ENCODE measurements at regions not wholly inside any gene's neighbourhood (a gene's known extent, or its start where the extent isn't known, plus 50 kb on each side); places are given as distances from the start of the nearest gene placed in this dataset.

DNA sequence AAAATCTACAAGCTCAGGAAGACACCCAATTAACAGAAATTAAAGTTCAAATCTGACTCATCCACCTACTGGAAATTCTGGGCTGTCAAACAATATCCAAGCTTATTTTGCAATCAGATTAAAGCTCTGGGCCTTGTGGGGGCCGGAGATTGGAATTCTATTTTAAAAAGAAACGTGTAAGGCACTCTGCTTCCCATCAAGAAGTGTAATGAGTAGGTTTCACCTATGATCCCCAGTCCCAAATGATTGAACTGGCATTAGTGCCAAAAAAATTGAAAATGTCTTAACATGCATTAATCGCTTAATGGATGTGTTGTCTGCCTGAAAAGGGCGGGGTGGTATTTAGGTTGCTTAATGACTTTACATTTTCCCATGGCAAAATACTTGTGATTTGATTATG lies 542.4 kb upstream of the BTBD3 start:
- no peak for DNase-seq
- intact Hi-C loops (cut with DNase I; ENCODE audit: low total_unique reads) = no loop called here
- TF ChIP-seq POLR2A (IDR thresholded peaks at IDR 0.05) = no peak
- TF ChIP-seq, protein P1, sequence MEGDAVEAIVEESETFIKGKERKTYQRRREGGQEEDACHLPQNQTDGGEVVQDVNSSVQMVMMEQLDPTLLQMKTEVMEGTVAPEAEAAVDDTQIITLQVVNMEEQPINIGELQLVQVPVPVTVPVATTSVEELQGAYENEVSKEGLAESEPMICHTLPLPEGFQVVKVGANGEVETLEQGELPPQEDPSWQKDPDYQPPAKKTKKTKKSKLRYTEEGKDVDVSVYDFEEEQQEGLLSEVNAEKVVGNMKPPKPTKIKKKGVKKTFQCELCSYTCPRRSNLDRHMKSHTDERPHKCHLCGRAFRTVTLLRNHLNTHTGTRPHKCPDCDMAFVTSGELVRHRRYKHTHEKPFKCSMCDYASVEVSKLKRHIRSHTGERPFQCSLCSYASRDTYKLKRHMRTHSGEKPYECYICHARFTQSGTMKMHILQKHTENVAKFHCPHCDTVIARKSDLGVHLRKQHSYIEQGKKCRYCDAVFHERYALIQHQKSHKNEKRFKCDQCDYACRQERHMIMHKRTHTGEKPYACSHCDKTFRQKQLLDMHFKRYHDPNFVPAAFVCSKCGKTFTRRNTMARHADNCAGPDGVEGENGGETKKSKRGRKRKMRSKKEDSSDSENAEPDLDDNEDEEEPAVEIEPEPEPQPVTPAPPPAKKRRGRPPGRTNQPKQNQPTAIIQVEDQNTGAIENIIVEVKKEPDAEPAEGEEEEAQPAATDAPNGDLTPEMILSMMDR (IDR thresholded peaks at IDR 0.05) = no peak
- H3K36me3 ChIP-seq = no peaks in the 10 kb centered on the region
- H3K4me3 ChIP-seq = no peak overlapping the region
- H3K27me3 ChIP-seq = no peaks in the 10 kb centered on the region
- H3K4me1 ChIP-seq = no peaks in the 10 kb centered on the region
- H3K27ac ChIP-seq = no peak overlapping the region
- no peaks in the 10 kb centered on the region for H3K9me3 ChIP-seq

DNA sequence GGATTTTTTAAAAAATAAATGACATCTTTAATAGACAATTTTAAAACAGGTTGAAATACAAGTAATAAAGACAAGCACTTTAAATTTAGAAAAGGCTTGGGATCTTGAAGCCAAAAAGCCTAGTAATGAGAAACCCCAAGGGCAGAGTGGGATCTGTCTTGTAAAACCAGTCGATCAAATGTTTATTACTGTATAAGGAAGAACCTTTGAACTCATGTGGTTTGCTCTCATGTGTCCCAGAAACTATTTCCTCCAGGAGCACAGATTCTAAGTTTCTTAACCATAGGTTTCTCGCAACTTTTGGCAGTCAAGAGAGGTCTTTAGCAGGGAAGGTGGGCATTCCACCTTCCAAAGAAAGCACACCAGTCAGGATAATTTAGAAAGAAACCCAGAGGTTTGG lies 541.7 kb upstream of the BTBD3 start:
- Histone ChIP-seq H3K27ac (no peak overlapping the region), H3K4me1 (no peaks in the 10 kb centered on the region), H3K27me3 (no peaks in the 10 kb centered on the region), H3K36me3 (no peaks in the 10 kb centered on the region), H3K9me3 (no peaks in the 10 kb centered on the region), H3K4me3 (no peak overlapping the region)
- intact Hi-C loops (cut with DNase I; ENCODE audit: low total_unique reads) = no loop called here
- DNase-seq = no peak
- TF ChIP-seq, protein P1 (IDR thresholded peaks at IDR 0.05) = no peak
- no peak for TF ChIP-seq POLR2A (IDR thresholded peaks at IDR 0.05)

DNA sequence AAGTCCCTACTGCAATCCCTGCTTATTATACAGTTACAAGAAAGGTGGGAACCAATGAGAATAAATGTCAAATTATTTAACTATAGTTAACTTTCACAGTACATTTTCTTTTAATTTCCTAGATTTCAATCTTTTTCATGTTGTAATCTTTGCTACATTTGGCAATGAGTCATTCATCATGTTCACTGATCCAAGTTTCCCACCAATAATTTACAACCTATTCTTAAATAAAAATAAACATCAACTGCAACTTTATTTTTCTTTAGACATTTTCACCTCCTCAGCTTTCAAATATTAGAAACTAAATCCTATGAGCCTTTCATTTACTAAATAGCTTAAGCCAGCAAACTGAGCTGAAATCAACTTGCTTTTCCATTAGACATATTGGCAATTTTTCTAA lies 541.3 kb upstream of the BTBD3 start:
- Histone ChIP-seq H3K9me3 (no peaks in the 10 kb centered on the region), H3K4me1 (no peaks in the 10 kb centered on the region), H3K27me3 (no peaks in the 10 kb centered on the region), H3K4me3 (no peak overlapping the region), H3K27ac (no peak overlapping the region), H3K36me3 (no peaks in the 10 kb centered on the region)
- no peak for DNase-seq
- intact Hi-C loops (cut with DNase I; ENCODE audit: low total_unique reads) = no loop called here
- TF ChIP-seq, protein P1 (IDR thresholded peaks at IDR 0.05) = no peak
- no peak for TF ChIP-seq POLR2A (IDR thresholded peaks at IDR 0.05)

DNA sequence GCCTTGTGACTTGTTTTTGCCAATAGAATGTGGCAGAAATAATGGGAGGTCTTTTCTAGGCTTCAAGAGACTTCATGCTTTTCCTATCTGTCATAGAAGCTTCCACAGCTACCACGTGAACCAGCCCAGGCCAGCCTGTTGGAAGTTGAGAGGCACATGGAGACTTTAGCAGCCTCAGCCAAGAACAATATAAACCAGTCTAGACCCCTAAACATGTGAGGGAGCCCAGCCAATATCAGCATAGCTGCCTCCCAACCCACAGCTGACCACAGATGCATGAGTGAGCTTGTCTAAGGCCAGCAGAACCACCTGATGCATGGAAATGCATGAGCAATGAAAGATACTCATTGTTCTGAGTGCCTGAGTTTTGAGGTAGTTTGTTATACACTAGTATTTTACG lies 540.7 kb upstream of the BTBD3 start:
- no peaks in the 10 kb centered on the region for H3K4me1 ChIP-seq
- no peak overlapping the region for H3K4me3 ChIP-seq
- TF ChIP-seq, protein P1 (IDR thresholded peaks at IDR 0.05) = no peak
- TF ChIP-seq POLR2A (IDR thresholded peaks at IDR 0.05) = no peak
- no peaks in the 10 kb centered on the region for H3K27me3 ChIP-seq
- no peaks in the 10 kb centered on the region for H3K36me3 ChIP-seq
- H3K27ac ChIP-seq = no peak overlapping the region
- no peak for DNase-seq
- intact Hi-C loops (cut with DNase I; ENCODE audit: low total_unique reads) = no loop called here
- no peaks in the 10 kb centered on the region for H3K9me3 ChIP-seq

DNA sequence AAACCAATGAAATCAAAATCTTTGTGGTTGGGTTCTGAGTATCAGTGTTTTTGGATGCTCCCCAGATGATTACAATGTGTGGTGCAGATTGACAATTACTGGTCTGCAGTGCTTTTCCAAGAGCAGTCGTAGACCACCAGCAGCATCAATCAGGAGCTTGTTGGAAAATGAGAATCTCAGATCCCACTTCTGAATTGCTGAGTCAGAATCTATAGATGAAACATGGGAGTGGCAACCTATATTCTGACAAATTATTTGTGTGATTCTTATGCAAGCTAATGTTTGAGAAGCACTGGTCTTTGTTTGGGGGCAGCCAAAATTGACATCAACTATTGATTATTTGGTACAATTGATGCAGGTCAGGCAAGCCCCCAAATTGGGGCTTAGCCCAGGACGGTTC lies 539.9 kb upstream of the BTBD3 start:
- no peak for TF ChIP-seq POLR2A (IDR thresholded peaks at IDR 0.05)
- TF ChIP-seq, protein P1 (IDR thresholded peaks at IDR 0.05) = no peak
- Histone ChIP-seq H3K36me3 (no peaks in the 10 kb centered on the region), H3K9me3 (no peaks in the 10 kb centered on the region), H3K4me3 (no peak overlapping the region), H3K27me3 (no peaks in the 10 kb centered on the region), H3K4me1 (no peaks in the 10 kb centered on the region), H3K27ac (no peak overlapping the region)
- DNase-seq = no peak
- intact Hi-C loops (cut with DNase I; ENCODE audit: low total_unique reads) = no loop called here

Measured in uterus (tissue), 3 donors.